A549 (cell line): ENCODE measurements at regions not wholly inside any gene's neighbourhood (a gene's known extent, or its start where the extent isn't known, plus 50 kb on each side); places are given as distances from the start of the nearest gene placed in this dataset.
A peak's percentile ranks its signal among the peaks of the same experiment; 100 is the strongest.

Experiments
- ATAC-seq, 2 experiments: fragments of 200-7000 bp in 1 of 2; fragments of >200 bp in 1 of 2; cut with Nextera tagmentation in 1 of 2; cut with Tn5 transposase in 1 of 2; 3 replicates each; pipeline versions ENCODE4 v1.8.0 to v1.9.1; 2018 to 2020; ENCODE audit warnings: mild to moderate bottlenecking in 1 of 2, moderate library complexity in 1 of 2
- CTCF ChIA-PET: fragments of 300-600 bp; sonication (Branson Sonifier 250); formaldehyde crosslinking; extraction: SDS; loops from one replicate; lab custom pipeline; 2021; ENCODE audit warnings: antibody characterized with exemption, inconsistent platforms; lab: Yijun Ruan, JAX
- POLR2A ChIA-PET: fragments of 350-600 bp; formaldehyde crosslinking; extraction: SDS; loops from one replicate; lab custom pipeline; 2021; ENCODE audit warnings: antibody characterized with exemption, inconsistent platforms; lab: Yijun Ruan, JAX
- DNase-seq, 2 experiments: peaks; one replicate each; pipeline versions ENCODE4 v3.0.0 to v3.0.0-alpha.2; 2011 to 2016; ENCODE audit warnings: low read depth in 1 of 2, low spot score in 1 of 2
- FAIRE-seq: peaks from 2 replicates; lab custom pipeline; 2011; peaks lifted over from hg19 to GRCh38; lab: Jason Lieb, UNC
- H3K27ac ChIP-seq, 2 experiments: fragments of >200 bp; sonication (Bioruptor Twin); formaldehyde crosslinking; 3 replicates each; pipeline ENCODE4 v1.5.1; 2016 to 2017
- H3K4me1 ChIP-seq: fragments of >200 bp; sonication (Bioruptor Twin); formaldehyde crosslinking; 3 replicates; pipeline ENCODE4 v1.6.1; 2016
- H3K4me2 ChIP-seq: fragments of >200 bp; sonication (Bioruptor Twin); formaldehyde crosslinking; 3 replicates; pipeline ENCODE4 v1.6.1; 2016
- H3K4me3 ChIP-seq: fragments of >200 bp; sonication (Bioruptor Twin); formaldehyde crosslinking; 3 replicates; pipeline ENCODE4 v1.5.1; 2016
- H3K9me3 ChIP-seq: fragments of >200 bp; sonication (Bioruptor Twin); formaldehyde crosslinking; 3 replicates; pipeline ENCODE4 v1.6.1; 2016
- ATOH8 ChIP-seq: fragments of 250-450 bp; sonication (Bioruptor Pico); IDR thresholded peaks from 2 replicates; pipeline ENCODE4 v1.5.0; 2020; ENCODE audit warnings: low read depth, mild to moderate bottlenecking, moderate library complexity
- BHLHE40 ChIP-seq: IDR thresholded peaks from 2 replicates; pipeline ENCODE4 v1.6.1; 2012; ENCODE audit warnings: low read depth, low read length, inconsistent platforms
- CBX8 ChIP-seq: fragments of 200-600 bp; sonication (generic); IDR thresholded peaks from 2 replicates; pipeline ENCODE4 v1.6.1; 2016
- CEBPB ChIP-seq, 2 experiments: fragments of >200 bp in 1 of 2; sonication (Bioruptor Twin) in 1 of 2; formaldehyde crosslinking in 1 of 2; IDR thresholded peaks; 2 replicates each; pipeline ENCODE4 v1.6.1; 2012 to 2016
- CHD2 ChIP-seq: fragments of 150-350 bp; IDR thresholded peaks from 2 replicates; pipeline ENCODE4 v1.6.1; 2014; ENCODE audit warnings: low read length; ENCODE audit not compliant: partially characterized antibody
- E2F6 ChIP-seq: IDR thresholded peaks from 2 replicates; pipeline ENCODE4 v1.6.1; 2012; ENCODE audit warnings: low read depth, borderline replicate concordance
- FOSB ChIP-seq: fragments of 250-450 bp; sonication (Bioruptor Pico); IDR thresholded peaks from 2 replicates; pipeline ENCODE4 v1.5.0; 2020; ENCODE audit warnings: mild to moderate bottlenecking, moderate library complexity
- HDAC2 ChIP-seq: fragments of 200-600 bp; sonication (generic); IDR thresholded peaks from 2 replicates; pipeline ENCODE4 v1.6.1; 2016
- HEYL ChIP-seq: fragments of 250-450 bp; sonication (Bioruptor Pico); IDR thresholded peaks from 2 replicates; pipeline ENCODE4 v1.8.0; 2021; ENCODE audit warnings: mild to moderate bottlenecking, moderate library complexity
- HOXB5 ChIP-seq: fragments of 250-450 bp; sonication (Bioruptor Pico); IDR thresholded peaks from 2 replicates; pipeline ENCODE4 v1.5.0; 2020; ENCODE audit warnings: mild to moderate bottlenecking, moderate library complexity
- JUNB ChIP-seq: fragments of >200 bp; sonication (Bioruptor Twin); formaldehyde crosslinking; IDR thresholded peaks from 2 replicates; pipeline ENCODE4 v1.6.1; 2016
- MAFK ChIP-seq: fragments of 450-650 bp; IDR thresholded peaks from 2 replicates; pipeline ENCODE4 v1.6.1; 2014; ENCODE audit not compliant: partially characterized antibody
- NR3C1 ChIP-seq: fragments of >200 bp; sonication (Bioruptor Twin); formaldehyde crosslinking; IDR thresholded peaks from 3 replicates; pipeline ENCODE4 v1.6.1; 2017
- PBX3 ChIP-seq: IDR thresholded peaks from 2 replicates; pipeline ENCODE4 v1.6.1; 2012
- PHF8 ChIP-seq: fragments of 200-600 bp; sonication (generic); IDR thresholded peaks from 2 replicates; pipeline ENCODE4 v1.6.1; 2016; ENCODE audit warnings: low read depth, mild to moderate bottlenecking, antibody characterized with exemption, moderate library complexity, borderline replicate concordance
- POLR2AphosphoS2 ChIP-seq: conservative IDR thresholded peaks from 2 replicates; pipeline ENCODE4 v1.6.1; 2012; ENCODE audit warnings: low read length, improper control_type of control experiment, inconsistent platforms
- RCOR1 ChIP-seq: fragments of 150-350 bp; IDR thresholded peaks from 2 replicates; pipeline ENCODE4 v1.6.1; 2014; ENCODE audit warnings: antibody characterized with exemption, low read length, low read depth
- RNF2 ChIP-seq: fragments of 200-600 bp; sonication (generic); IDR thresholded peaks from 2 replicates; pipeline ENCODE4 v1.6.1; 2016; ENCODE audit warnings: low read depth, mild to moderate bottlenecking, antibody characterized with exemption, moderate library complexity, borderline replicate concordance
- SMC3 ChIP-seq: fragments of >200 bp; sonication (Bioruptor Twin); formaldehyde crosslinking; IDR thresholded peaks from 3 replicates; pipeline ENCODE4 v1.6.1; 2018; ENCODE audit warnings: inconsistent platforms
- TFCP2L1 ChIP-seq: fragments of 250-450 bp; sonication (Bioruptor Pico); IDR thresholded peaks from 2 replicates; pipeline ENCODE4 v1.5.0; 2021; ENCODE audit warnings: mild to moderate bottlenecking
- TP53 ChIP-seq: fragments of 250-450 bp; sonication (Bioruptor Pico); IDR thresholded peaks from 2 replicates; pipeline ENCODE4 v1.5.0; 2021; ENCODE audit warnings: mild to moderate bottlenecking, moderate library complexity
- ZC3H11A ChIP-seq: fragments of 450-650 bp; IDR thresholded peaks from 2 replicates; pipeline ENCODE4 v1.6.1; 2014; ENCODE audit warnings: antibody characterized with exemption, mild to moderate bottlenecking
- ZNF302 ChIP-seq: fragments of 250-450 bp; sonication (Bioruptor Pico); IDR thresholded peaks from 2 replicates; pipeline ENCODE4 v1.9.0; 2021; ENCODE audit warnings: inconsistent platforms, mild to moderate bottlenecking, moderate library complexity
- WGBS: methylation state at CpG from one replicate; pipeline ENCODE4 v1.1.6; 2017; ENCODE audit errors: missing lambda C conversion rate; 5-methylcytosine and 5-hydroxymethylcytosine counted together

- 44% methylated on average over 6 of the region's 6 CpGs for WGBS
- DNase-seq: no peak
- TF ChIP-seq TFCP2L1 (CRISPR knock-in tag): no peak
- no peak for TF ChIP-seq CBX8
- no peak for TF ChIP-seq ZNF302 (CRISPR knock-in tag)
- no peak for TF ChIP-seq PHF8
- TF ChIP-seq CEBPB (IDR thresholded peaks at IDR 0.05): no peak
- no peak for ATAC-seq
- Histone ChIP-seq H3K4me2 (no peak overlapping the region), H3K4me3 (no peak overlapping the region), H3K27ac (no peak overlapping the region), H3K4me1 (no peaks in the 10 kb centered on the region), H3K9me3 (no peaks in the 10 kb centered on the region)
- ChIA-PET CTCF (no interaction called here), POLR2A (no interaction called here)
- FAIRE-seq: no peak
Observed at GRCh38 chr4:124139044-124139443, 573.5 kb downstream of the ANKRD50 start.

GRCh38 chr4:124143632-124144031, 568.9 kb downstream of the ANKRD50 start:
- POLR2A ChIA-PET: no interaction called here
- ATAC-seq (no peak), FAIRE-seq (no peak), DNase-seq (no peak)
- 82% methylated on average over 4 of the region's 4 CpGs for WGBS
- Histone ChIP-seq H3K4me3 (no peak overlapping the region), H3K4me1 (no peaks in the 10 kb centered on the region), H3K9me3 (no peaks in the 10 kb centered on the region), H3K27ac (no peak overlapping the region), H3K4me2 (no peak overlapping the region)
- peak; percentile 57 for TF ChIP-seq MAFK
- TF ChIP-seq E2F6: no peak
- TF ChIP-seq HEYL: no peak
- no peak for TF ChIP-seq PBX3
- CTCF ChIA-PET: no interaction called here

- POLR2A ChIA-PET: no interaction called here
- TF ChIP-seq TFCP2L1 (CRISPR knock-in tag): no peak
- no peak for TF ChIP-seq HOXB5 (CRISPR knock-in tag)
- TF ChIP-seq POLR2AphosphoS2: no peak
- no peak for TF ChIP-seq NR3C1
- TF ChIP-seq CBX8: no peak
- TF ChIP-seq SMC3: no peak
- no peak for TF ChIP-seq FOSB
- TF ChIP-seq RNF2: no peak
- no peak for TF ChIP-seq ATOH8 (CRISPR knock-in tag)
- no peak for TF ChIP-seq BHLHE40
- no peak for TF ChIP-seq ZNF302 (CRISPR knock-in tag)
- no peak for TF ChIP-seq JUNB
- no peak for TF ChIP-seq CHD2
- TF ChIP-seq RCOR1: no peak
- no peak for TF ChIP-seq ZC3H11A
- no peak for TF ChIP-seq TP53 (CRISPR knock-in tag)
- no peak for TF ChIP-seq HDAC2
- no peaks in the 10 kb centered on the region for H3K9me3 ChIP-seq
- CTCF ChIA-PET: no interaction called here
- FAIRE-seq (no peak), ATAC-seq (no peak), DNase-seq (no peak)
- no peaks in the 10 kb centered on the region for H3K4me1 ChIP-seq
- no peak overlapping the region for H3K4me2 ChIP-seq
- no peak overlapping the region for H3K27ac ChIP-seq
- WGBS: 48% methylated on average over 4 of the region's 4 CpGs
- no peak overlapping the region for H3K4me3 ChIP-seq
Observed at GRCh38 chr4:124144238-124144654, 568.3 kb downstream of the ANKRD50 start.
